ENCODE measurements at regions not wholly inside any gene's neighbourhood (a gene's known extent, or its start where the extent isn't known, plus 50 kb on each side); places are given as distances from the start of the nearest gene placed in this dataset.

DNA sequence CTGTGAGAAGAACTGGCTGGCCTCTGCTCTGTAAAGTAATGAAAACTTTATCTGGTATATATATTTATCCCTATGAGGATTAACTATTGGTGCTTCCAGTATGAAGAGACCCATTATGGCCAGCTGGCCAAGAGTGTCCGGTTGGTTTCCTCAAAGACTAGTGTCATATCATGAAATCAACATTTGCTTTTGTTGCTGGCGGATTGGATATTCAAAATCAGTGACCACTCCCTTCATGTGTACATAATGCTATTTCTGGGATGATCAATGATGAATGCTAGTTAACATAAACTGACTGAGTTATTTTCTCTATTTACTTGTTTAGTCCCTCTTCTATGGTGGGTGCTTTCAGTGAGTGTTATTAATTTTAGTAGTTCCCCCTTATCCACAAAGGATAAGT lies 60.8 kb upstream of the NUDT12 start:
- in situ Hi-C loops (cut with HindIII; ENCODE audit: low sequenced_read_pairs), result no loop called here

DNA sequence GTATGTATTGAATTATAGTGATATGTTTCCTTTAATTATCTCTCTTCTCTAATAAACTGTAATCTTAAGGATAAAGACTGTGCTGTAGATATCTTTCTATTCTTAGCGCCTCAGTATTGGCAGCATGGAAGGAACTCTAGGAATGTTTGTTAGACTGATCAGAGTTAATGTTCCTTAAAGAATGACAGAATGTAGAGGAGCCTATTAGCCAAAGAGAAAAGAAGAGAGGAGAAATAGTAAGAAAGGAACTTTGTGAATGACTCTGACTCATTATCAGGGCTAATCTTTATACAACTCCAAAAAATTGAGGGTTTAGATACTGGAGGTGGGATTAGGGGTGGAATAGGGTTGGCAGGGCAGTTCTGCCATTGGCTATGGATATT lies 59.0 kb upstream of the NUDT12 start:
- in situ Hi-C loops (cut with HindIII; ENCODE audit: low sequenced_read_pairs), result no loop called here

DNA sequence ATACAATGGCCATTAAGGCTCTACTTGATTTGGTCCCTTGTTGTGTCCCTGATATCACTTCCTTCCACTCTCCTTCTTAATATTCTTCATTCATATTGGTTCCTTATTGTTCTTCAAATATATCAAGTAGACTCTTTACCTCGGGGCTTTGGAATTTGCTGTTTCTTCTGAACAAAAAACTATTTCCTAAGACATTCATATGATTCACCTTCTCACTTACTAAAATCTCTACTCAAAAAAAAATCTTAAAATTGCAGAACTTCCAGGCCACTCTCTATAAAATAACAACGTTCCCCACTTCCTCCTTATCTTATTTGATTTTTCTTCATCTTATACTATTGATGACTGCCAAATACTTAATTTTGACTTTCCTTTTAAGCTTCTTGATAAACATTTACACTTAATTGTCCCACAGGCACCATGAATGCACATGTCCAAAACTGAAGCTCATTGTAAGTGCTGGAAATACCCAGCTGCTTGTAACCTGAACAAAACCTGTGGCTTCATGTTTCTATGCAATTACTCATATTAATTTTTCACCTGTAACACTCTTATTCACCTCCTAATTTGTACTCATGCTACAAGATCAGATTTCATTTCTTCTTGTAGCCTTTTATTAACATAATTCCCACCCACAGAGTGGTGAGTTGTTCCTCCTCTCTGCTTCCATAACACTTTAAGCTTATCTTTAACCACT lies 58.4 kb upstream of the NUDT12 start:
- in situ Hi-C loops (cut with HindIII; ENCODE audit: low sequenced_read_pairs), result no loop called here

DNA sequence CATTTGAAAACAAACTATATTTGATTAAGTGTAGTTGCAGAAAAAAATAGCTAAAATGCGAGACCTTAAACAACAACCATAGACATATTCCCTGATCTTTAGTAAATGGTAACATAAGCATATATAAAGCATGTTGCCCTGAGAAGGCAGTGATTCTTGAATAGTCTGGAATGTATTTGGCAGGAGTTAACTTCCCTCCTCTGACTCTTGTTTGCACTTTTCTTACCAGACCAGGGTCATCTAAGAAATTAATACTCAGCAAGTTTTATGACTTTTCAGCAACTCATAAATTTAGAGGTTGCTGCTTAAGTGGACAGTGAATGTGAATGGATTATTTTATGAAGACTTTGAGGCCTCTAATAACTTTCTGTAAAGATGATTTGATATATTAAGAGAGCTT lies 55.3 kb upstream of the NUDT12 start:
- in situ Hi-C loops (cut with HindIII; ENCODE audit: low sequenced_read_pairs), result no loop called here

DNA sequence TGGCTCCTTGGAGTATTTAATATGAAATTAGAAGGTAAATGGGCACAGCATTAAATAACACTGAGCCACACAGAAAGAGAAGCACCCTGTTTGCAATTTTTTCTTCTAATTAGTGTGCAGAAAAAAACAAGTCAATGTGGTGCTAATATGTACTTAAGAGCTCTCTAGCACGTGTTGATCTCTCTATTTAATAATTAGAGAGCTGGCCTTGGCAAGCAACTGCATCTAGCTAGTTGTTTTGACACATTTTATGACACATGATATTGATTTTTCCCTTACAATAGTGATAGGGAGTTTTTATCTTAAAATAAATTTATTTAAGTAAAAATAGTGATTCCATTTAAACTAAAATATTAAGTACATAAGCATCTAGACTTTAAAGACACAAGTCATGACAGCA lies 54.5 kb upstream of the NUDT12 start:
- in situ Hi-C loops (cut with HindIII; ENCODE audit: low sequenced_read_pairs), result no loop called here

DNA sequence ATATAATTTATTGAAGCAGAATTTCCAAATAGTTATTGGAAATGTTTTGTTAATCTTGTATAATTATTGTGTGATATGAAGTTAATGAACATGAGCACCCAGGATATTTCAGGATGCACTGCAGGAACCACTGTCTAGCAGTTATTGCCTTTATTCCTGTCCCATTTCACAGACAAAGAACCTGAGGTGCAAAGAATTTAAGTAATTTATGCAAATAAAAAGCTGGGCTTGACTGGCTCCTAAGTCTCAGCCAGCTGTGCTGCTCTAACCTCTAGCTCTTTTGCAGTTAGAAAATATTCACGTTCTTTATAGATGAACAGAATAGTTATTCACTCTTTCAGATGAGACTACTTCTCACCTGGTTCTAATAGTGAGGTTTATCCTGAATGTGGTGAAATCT lies 50.0 kb upstream of the NUDT12 start:
- in situ Hi-C loops (cut with HindIII; ENCODE audit: low sequenced_read_pairs), result no loop called here

Measured in endothelial cell of hepatic sinusoid (primary cell).